ENCODE measurements at regions not wholly inside any gene's neighbourhood (a gene's known extent, or its start where the extent isn't known, plus 50 kb on each side); places are given as distances from the start of the nearest gene placed in this dataset.

- no peak for TF ChIP-seq CTCF (IDR thresholded peaks at IDR 0.05)
- no peak for TF ChIP-seq EP300 (IDR thresholded peaks at IDR 0.05)
- TF ChIP-seq POLR2A (IDR thresholded peaks at IDR 0.05): no peak
These were observed 799.5 kb upstream of the ADGRL3 start for GRCh38 chr4:60400593-60400992.
